Esophagus muscularis mucosa (tissue), 3 donors: ENCODE measurements at regions not wholly inside any gene's neighbourhood (a gene's known extent, or its start where the extent isn't known, plus 50 kb on each side); places are given as distances from the start of the nearest gene placed in this dataset.

Source experiments
- CTCF ChIP-seq, 3 experiments: fragments of 200-600 bp in 2 of 3; fragments of 450-650 bp in 1 of 3; sonication (generic) in 2 of 3; IDR thresholded peaks; one replicate each; pipeline ENCODE4 v1.5.1; 2017 to 2019; ENCODE audit warnings: antibody characterized with exemption in 3 of 3, mild to moderate bottlenecking in 2 of 3, moderate library complexity in 1 of 3
- POLR2AphosphoS5 ChIP-seq, 2 donors: sonication (generic); formaldehyde crosslinking; IDR thresholded peaks; one replicate each; pipeline ENCODE4 v1.6.1; 2017; ENCODE audit warnings: antibody characterized with exemption in 2 of 2

GRCh38 chr20:7399575-7399974, 540.7 kb downstream of the HAO1 start:
- TF ChIP-seq CTCF (IDR thresholded peaks at IDR 0.05): no peak
- TF ChIP-seq POLR2AphosphoS5 (IDR thresholded peaks at IDR 0.05): no peak
